WTC11 (cell line): ENCODE measurements at regions not wholly inside any gene's neighbourhood (a gene's known extent, or its start where the extent isn't known, plus 50 kb on each side); places are given as distances from the start of the nearest gene placed in this dataset.
A peak's percentile ranks its signal among the peaks of the same experiment; 100 is the strongest.

Experiments used
- ATAC-seq: fragments of 200-7000 bp; cut with Tn5 transposase; 2 replicates; pipeline ENCODE4 v1.10.0; 2021; ENCODE audit warnings: mild to moderate bottlenecking, moderate library complexity
- CTCF ChIA-PET: fragments of 300-600 bp; sonication (Branson Sonifier 250); formaldehyde crosslinking; loops from one replicate; lab custom pipeline; 2021; ENCODE audit warnings: antibody characterized with exemption; lab: Charles Lee
- POLR2A ChIA-PET: fragments of 350-600 bp; sonication (Branson Sonifier 250); formaldehyde crosslinking; loops from one replicate; lab custom pipeline; 2021; ENCODE audit warnings: antibody characterized with exemption; lab: Charles Lee
- DNase-seq: peaks from one replicate; pipeline ENCODE4 v3.0.0; 2021; ENCODE audit warnings: low spot score
- H3K27ac Mint-ChIP-seq: 2 replicates; pipeline ENCODE4 v1.8.0; 2021; ENCODE audit warnings: mixed read lengths
- H3K27me3 Mint-ChIP-seq: 2 replicates; pipeline ENCODE4 v1.8.0; 2021; ENCODE audit warnings: low read depth, mild to moderate bottlenecking, moderate library complexity, mixed read lengths
- H3K36me3 Mint-ChIP-seq: 2 replicates; pipeline ENCODE4 v1.8.0; 2021; ENCODE audit warnings: mixed read lengths
- H3K4me1 Mint-ChIP-seq: 2 replicates; pipeline ENCODE4 v1.8.0; 2022; ENCODE audit warnings: mixed read lengths
- H3K4me3 Mint-ChIP-seq: 2 replicates; pipeline ENCODE4 v1.8.0; 2021; ENCODE audit warnings: mild to moderate bottlenecking, moderate library complexity, mixed read lengths
- H3K9me3 Mint-ChIP-seq: 2 replicates; pipeline ENCODE4 v1.8.0; 2021; ENCODE audit warnings: mixed read lengths
- FOXP1 ChIP-seq: sonication (generic); formaldehyde crosslinking; IDR thresholded peaks from 2 replicates; pipeline ENCODE4 v1.8.0; 2022; ENCODE audit warnings: missing genetic modification reagents, mild to moderate bottlenecking, moderate library complexity, borderline replicate concordance
- JUN ChIP-seq: sonication (generic); formaldehyde crosslinking; IDR thresholded peaks from 2 replicates; pipeline ENCODE4 v1.8.0; 2023; ENCODE audit warnings: mild to moderate bottlenecking, missing genetic modification reagents
- NFATC4 ChIP-seq: fragments of 250-450 bp; sonication (Bioruptor Pico); IDR thresholded peaks from 2 replicates; pipeline ENCODE4 v1.9.0; 2021; ENCODE audit warnings: mild to moderate bottlenecking
- PRRX2 ChIP-seq: fragments of 250-450 bp; sonication (Bioruptor Pico); IDR thresholded peaks from 2 replicates; pipeline ENCODE4 v1.8.0; 2021; ENCODE audit warnings: mild to moderate bottlenecking
- SMAD3 ChIP-seq: sonication (generic); formaldehyde crosslinking; IDR thresholded peaks from 2 replicates; pipeline ENCODE4 v1.8.0; 2022; ENCODE audit warnings: missing genetic modification reagents, mild to moderate bottlenecking, borderline replicate concordance
- SMAD4 ChIP-seq: sonication (generic); formaldehyde crosslinking; IDR thresholded peaks from 2 replicates; pipeline ENCODE4 v1.8.0; 2022; ENCODE audit warnings: mild to moderate bottlenecking, missing genetic modification reagents
- TEAD1 ChIP-seq: sonication (generic); formaldehyde crosslinking; IDR thresholded peaks from 2 replicates; pipeline ENCODE4 v1.8.0; 2022; ENCODE audit warnings: mild to moderate bottlenecking, missing genetic modification reagents
- TEAD4 ChIP-seq: sonication (generic); formaldehyde crosslinking; IDR thresholded peaks from 2 replicates; pipeline ENCODE4 v1.8.0; 2022; ENCODE audit warnings: mild to moderate bottlenecking, missing genetic modification reagents
- ZNF138 ChIP-seq: sonication (generic); formaldehyde crosslinking; conservative IDR thresholded peaks from 2 replicates; pipeline ENCODE4 v1.8.1; 2022; ENCODE audit warnings: mild to moderate bottlenecking, moderate library complexity, missing genetic modification reagents
- ZNF219 ChIP-seq: sonication (generic); formaldehyde crosslinking; IDR thresholded peaks from 2 replicates; pipeline ENCODE4 v1.8.0; 2023; ENCODE audit warnings: missing genetic modification reagents, mild to moderate bottlenecking, borderline replicate concordance
- ZNF232 ChIP-seq: sonication (generic); formaldehyde crosslinking; IDR thresholded peaks from 2 replicates; pipeline ENCODE4 v1.8.0; 2022; ENCODE audit warnings: mild to moderate bottlenecking, missing genetic modification reagents
- ZNF396 ChIP-seq: fragments of 250-450 bp; sonication (Bioruptor Pico); IDR thresholded peaks from 2 replicates; pipeline ENCODE4 v1.8.0; 2021; ENCODE audit warnings: mild to moderate bottlenecking, moderate library complexity, borderline replicate concordance
- TF ChIP-seq, protein P1 (sequence below): sonication (generic); formaldehyde crosslinking; IDR thresholded peaks from 2 replicates; pipeline ENCODE4 v1.8.1; 2022; ENCODE audit warnings: low read depth, mild to moderate bottlenecking, moderate library complexity, missing genetic modification reagents, borderline replicate concordance
- TF ChIP-seq, protein P2 (sequence below): fragments of 250-450 bp; sonication (Bioruptor Pico); IDR thresholded peaks from 2 replicates; pipeline ENCODE4 v2.1.2; 2022; ENCODE audit warnings: mild to moderate bottlenecking, moderate library complexity
- TF ChIP-seq, protein P3 (sequence below): sonication (generic); formaldehyde crosslinking; IDR thresholded peaks from 2 replicates; pipeline ENCODE4 v1.8.1; 2022; ENCODE audit warnings: missing genetic modification reagents, borderline replicate concordance
- TF ChIP-seq, protein P4 (sequence below): sonication (generic); formaldehyde crosslinking; IDR thresholded peaks from 2 replicates; pipeline ENCODE4 v1.8.1; 2023; ENCODE audit warnings: mild to moderate bottlenecking, missing genetic modification reagents
- TF ChIP-seq, protein P5 (sequence below): fragments of 250-450 bp; sonication (Bioruptor Pico); IDR thresholded peaks from 2 replicates; pipeline ENCODE4 v1.9.0; 2021; ENCODE audit warnings: mild to moderate bottlenecking
- TF ChIP-seq, protein P6 (sequence below): sonication (generic); formaldehyde crosslinking; IDR thresholded peaks from 2 replicates; pipeline ENCODE4 v1.8.1; 2022; ENCODE audit warnings: mild to moderate bottlenecking, moderate library complexity, missing genetic modification reagents
- TF ChIP-seq, protein P7 (sequence below): sonication (generic); formaldehyde crosslinking; IDR thresholded peaks from 2 replicates; pipeline ENCODE4 v1.8.0; 2022; ENCODE audit warnings: mild to moderate bottlenecking, missing genetic modification reagents
- TF ChIP-seq, protein P8 (sequence below): sonication (generic); formaldehyde crosslinking; IDR thresholded peaks from 2 replicates; pipeline ENCODE4 v1.8.1; 2023; ENCODE audit warnings: mild to moderate bottlenecking, moderate library complexity, missing genetic modification reagents

DNA sequence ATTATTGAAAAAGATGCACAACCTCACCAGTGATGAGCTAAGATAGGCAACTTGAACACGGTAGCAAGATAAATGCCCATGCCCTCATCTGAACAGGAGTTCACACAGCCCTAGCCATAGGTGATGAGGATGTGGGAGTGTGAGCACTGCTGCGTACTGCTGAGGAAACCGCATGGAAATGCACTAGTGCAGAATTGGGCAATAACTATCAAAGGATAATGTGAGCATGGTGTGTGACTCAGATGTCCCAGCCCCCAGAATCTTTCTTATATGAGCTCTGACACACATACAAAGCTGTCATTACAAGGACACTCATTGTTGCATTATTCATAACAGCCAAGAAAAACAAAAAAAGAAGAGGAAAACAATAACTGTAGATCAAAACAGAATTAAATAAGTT is 521.2 kb downstream of the IRX1 start:
- Mint-ChIP-seq H3K4me1 (peaks cover 3% of the 10 kb centered on the region; the same call in 1 of the 2 replicates), H3K9me3 (peaks cover 11% of the 10 kb centered on the region), H3K36me3 (no peaks in the 10 kb centered on the region), H3K4me3 (no peak overlapping the region), H3K27ac (no peak overlapping the region), H3K27me3 (no peaks in the 10 kb centered on the region)
- POLR2A ChIA-PET = no interaction called here
- no peak for DNase-seq
- no peak for ATAC-seq
- CTCF ChIA-PET = interaction anchor here (2.3 kb wide), 1 partner anchor 179 kb away, joined by 11 read pairs; no protein-coding TSS in a partner anchor
- TF ChIP-seq, protein P1, sequence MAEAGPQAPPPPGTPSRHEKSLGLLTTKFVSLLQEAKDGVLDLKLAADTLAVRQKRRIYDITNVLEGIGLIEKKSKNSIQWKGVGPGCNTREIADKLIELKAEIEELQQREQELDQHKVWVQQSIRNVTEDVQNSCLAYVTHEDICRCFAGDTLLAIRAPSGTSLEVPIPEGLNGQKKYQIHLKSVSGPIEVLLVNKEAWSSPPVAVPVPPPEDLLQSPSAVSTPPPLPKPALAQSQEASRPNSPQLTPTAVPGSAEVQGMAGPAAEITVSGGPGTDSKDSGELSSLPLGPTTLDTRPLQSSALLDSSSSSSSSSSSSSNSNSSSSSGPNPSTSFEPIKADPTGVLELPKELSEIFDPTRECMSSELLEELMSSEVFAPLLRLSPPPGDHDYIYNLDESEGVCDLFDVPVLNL (CRISPR knock-in tag) = no peak
- TF ChIP-seq TEAD4 (CRISPR knock-in tag) = no peak
- TF ChIP-seq SMAD4 (CRISPR knock-in tag) = no peak
- TF ChIP-seq SMAD3 = no peak
- TF ChIP-seq NFATC4 (CRISPR knock-in tag) = no peak

DNA sequence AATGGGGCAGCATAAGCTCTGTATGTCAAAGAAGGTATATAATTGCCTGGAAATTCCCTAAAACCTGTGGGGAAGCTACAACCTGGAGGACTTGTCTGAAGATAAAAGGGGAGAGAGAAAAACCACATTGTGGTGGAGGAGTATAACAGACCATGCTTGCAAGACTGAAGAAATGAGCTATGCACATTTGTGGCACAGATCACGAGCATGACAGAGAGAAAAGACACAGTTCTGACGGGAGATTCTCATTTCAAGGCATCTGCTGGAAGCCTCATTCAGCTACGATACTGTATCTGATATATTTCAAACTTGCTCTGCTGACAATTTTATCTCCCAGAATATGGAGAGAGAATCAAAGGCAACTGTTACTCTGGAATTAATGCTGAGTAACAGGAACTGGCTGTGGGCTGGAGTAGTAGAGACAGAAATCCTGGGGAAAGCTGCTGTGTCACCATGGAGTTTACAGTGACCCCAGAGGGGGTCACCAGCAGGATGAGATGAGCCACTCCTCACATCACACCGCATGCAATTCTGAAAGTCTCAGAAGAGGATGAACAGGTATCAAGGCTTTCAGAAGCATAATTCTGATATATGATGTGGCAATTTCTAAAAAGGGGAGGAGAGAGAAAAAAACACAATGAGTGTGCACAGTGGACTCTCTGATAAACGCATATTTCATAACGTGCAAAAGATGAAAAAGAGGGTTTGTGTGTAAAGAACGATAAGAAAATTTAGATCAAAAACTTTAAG is 528.8 kb downstream of the IRX1 start:
- no peaks in the 10 kb centered on the region for H3K36me3 Mint-ChIP-seq
- TF ChIP-seq, protein P1 (CRISPR knock-in tag) = no peak
- TF ChIP-seq PRRX2 (CRISPR knock-in tag) (no peak), TEAD1 (CRISPR knock-in tag) (no peak), ZNF138 (CRISPR knock-in tag) (no peak)
- TF ChIP-seq, protein P2, sequence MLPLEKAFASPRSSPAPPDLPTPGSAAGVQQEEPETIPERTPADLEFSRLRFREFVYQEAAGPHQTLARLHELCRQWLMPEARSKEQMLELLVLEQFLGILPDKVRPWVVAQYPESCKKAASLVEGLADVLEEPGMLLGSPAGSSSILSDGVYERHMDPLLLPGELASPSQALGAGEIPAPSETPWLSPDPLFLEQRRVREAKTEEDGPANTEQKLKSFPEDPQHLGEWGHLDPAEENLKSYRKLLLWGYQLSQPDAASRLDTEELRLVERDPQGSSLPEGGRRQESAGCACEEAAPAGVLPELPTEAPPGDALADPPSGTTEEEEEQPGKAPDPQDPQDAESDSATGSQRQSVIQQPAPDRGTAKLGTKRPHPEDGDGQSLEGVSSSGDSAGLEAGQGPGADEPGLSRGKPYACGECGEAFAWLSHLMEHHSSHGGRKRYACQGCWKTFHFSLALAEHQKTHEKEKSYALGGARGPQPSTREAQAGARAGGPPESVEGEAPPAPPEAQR (CRISPR knock-in tag) = no peak
- TF ChIP-seq, protein P3, sequence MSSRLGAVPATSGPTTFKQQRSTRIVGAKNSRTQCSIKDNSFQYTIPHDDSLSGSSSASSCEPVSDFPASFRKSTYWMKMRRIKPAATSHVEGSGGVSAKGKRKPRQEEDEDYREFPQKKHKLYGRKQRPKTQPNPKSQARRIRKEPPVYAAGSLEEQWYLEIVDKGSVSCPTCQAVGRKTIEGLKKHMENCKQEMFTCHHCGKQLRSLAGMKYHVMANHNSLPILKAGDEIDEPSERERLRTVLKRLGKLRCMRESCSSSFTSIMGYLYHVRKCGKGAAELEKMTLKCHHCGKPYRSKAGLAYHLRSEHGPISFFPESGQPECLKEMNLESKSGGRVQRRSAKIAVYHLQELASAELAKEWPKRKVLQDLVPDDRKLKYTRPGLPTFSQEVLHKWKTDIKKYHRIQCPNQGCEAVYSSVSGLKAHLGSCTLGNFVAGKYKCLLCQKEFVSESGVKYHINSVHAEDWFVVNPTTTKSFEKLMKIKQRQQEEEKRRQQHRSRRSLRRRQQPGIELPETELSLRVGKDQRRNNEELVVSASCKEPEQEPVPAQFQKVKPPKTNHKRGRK (CRISPR knock-in tag) = no peak
- TF ChIP-seq, protein P4, sequence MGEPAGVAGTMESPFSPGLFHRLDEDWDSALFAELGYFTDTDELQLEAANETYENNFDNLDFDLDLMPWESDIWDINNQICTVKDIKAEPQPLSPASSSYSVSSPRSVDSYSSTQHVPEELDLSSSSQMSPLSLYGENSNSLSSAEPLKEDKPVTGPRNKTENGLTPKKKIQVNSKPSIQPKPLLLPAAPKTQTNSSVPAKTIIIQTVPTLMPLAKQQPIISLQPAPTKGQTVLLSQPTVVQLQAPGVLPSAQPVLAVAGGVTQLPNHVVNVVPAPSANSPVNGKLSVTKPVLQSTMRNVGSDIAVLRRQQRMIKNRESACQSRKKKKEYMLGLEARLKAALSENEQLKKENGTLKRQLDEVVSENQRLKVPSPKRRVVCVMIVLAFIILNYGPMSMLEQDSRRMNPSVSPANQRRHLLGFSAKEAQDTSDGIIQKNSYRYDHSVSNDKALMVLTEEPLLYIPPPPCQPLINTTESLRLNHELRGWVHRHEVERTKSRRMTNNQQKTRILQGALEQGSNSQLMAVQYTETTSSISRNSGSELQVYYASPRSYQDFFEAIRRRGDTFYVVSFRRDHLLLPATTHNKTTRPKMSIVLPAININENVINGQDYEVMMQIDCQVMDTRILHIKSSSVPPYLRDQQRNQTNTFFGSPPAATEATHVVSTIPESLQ (CRISPR knock-in tag) = no peak
- ChIA-PET POLR2A (no interaction called here), CTCF (interaction anchor here (0.9 kb wide), 1 partner anchor 171 kb away, joined by 3 read pairs; no protein-coding TSS in a partner anchor)
- DNase-seq (no peak), ATAC-seq (0 out of 2 replicates have a peak, but pooled peaks have one; percentile 22)
- no peaks in the 10 kb centered on the region for H3K4me1 Mint-ChIP-seq
- no peak overlapping the region for H3K27ac Mint-ChIP-seq
- peaks cover 30% of the 10 kb centered on the region for H3K9me3 Mint-ChIP-seq
- no peak overlapping the region for H3K4me3 Mint-ChIP-seq
- H3K27me3 Mint-ChIP-seq = no peaks in the 10 kb centered on the region

DNA sequence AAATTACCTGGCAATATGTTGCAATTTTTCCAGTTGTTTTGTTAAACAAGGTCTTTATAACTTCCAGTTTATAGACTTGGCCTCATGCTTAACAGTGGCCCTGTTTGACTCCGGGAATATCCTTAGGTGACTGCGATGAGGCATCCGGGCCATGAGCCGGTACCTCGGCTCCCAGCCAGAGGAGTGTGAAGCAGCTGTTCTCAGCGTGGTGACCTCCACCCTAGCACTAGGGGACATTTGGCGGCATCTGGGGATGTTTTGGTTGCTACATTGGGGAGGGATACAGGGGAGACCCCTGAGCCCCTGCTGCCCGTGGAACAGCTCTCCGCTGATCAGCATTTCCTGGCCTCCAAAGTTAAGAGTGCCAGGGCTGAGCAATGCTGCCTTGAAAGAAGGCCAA is 533.4 kb downstream of the IRX1 start:
- Mint-ChIP-seq H3K27ac (no peak overlapping the region), H3K4me1 (no peaks in the 10 kb centered on the region), H3K27me3 (no peaks in the 10 kb centered on the region), H3K9me3 (peaks cover 19% of the 10 kb centered on the region), H3K4me3 (no peak overlapping the region), H3K36me3 (no peaks in the 10 kb centered on the region)
- ChIA-PET CTCF (interaction anchor here (0.8 kb wide), 1 partner anchor 166 kb away, joined by 3 read pairs; no protein-coding TSS in a partner anchor), POLR2A (no interaction called here)
- ATAC-seq (no peak), DNase-seq (no peak)
- TF ChIP-seq, protein P5, sequence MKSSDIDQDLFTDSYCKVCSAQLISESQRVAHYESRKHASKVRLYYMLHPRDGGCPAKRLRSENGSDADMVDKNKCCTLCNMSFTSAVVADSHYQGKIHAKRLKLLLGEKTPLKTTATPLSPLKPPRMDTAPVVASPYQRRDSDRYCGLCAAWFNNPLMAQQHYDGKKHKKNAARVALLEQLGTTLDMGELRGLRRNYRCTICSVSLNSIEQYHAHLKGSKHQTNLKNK (CRISPR knock-in tag) = no peak
- TF ChIP-seq JUN (CRISPR knock-in tag) (no peak), ZNF219 (CRISPR knock-in tag) (no peak), ZNF396 (CRISPR knock-in tag) (no peak), FOXP1 (CRISPR knock-in tag) (no peak), ZNF232 (no peak)
- TF ChIP-seq, protein P6, sequence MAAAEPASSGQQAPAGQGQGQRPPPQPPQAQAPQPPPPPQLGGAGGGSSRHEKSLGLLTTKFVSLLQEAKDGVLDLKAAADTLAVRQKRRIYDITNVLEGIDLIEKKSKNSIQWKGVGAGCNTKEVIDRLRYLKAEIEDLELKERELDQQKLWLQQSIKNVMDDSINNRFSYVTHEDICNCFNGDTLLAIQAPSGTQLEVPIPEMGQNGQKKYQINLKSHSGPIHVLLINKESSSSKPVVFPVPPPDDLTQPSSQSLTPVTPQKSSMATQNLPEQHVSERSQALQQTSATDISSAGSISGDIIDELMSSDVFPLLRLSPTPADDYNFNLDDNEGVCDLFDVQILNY (CRISPR knock-in tag) = no peak
- TF ChIP-seq, protein P7, sequence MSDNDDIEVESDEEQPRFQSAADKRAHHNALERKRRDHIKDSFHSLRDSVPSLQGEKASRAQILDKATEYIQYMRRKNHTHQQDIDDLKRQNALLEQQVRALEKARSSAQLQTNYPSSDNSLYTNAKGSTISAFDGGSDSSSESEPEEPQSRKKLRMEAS (CRISPR knock-in tag) = no peak
- TF ChIP-seq, protein P8, sequence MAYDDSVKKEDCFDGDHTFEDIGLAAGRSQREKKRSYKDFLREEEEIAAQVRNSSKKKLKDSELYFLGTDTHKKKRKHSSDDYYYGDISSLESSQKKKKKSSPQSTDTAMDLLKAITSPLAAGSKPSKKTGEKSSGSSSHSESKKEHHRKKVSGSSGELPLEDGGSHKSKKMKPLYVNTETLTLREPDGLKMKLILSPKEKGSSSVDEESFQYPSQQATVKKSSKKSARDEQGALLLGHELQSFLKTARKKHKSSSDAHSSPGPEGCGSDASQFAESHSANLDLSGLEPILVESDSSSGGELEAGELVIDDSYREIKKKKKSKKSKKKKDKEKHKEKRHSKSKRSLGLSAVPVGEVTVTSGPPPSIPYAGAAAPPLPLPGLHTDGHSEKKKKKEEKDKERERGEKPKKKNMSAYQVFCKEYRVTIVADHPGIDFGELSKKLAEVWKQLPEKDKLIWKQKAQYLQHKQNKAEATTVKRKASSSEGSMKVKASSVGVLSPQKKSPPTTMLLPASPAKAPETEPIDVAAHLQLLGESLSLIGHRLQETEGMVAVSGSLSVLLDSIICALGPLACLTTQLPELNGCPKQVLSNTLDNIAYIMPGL (CRISPR knock-in tag) = no peak
